DND-41 (cell line): ENCODE measurements at regions not wholly inside any gene's neighbourhood (a gene's known extent, or its start where the extent isn't known, plus 50 kb on each side); places are given as distances from the start of the nearest gene placed in this dataset.
A peak's percentile ranks its signal among the peaks of the same experiment; 100 is the strongest.

Experiments
- ATAC-seq: fragments of 200-7000 bp; cut with Tn5 transposase; 3 replicates; pipeline ENCODE4 v1.9.1; 2021; ENCODE audit warnings: low read depth; ENCODE audit not compliant: insufficient read depth
- DNase-seq: peaks from one replicate; pipeline ENCODE4 v3.0.0-alpha.2; 2020
- H2AFZ ChIP-seq: 2 replicates; pipeline ENCODE4 v1.6.0; 2012; ENCODE audit warnings: low read depth, low read length
- H3K27ac ChIP-seq: 2 replicates; pipeline ENCODE4 v1.5.1; 2012; ENCODE audit warnings: low read length, inconsistent platforms
- H3K27me3 ChIP-seq: fragments of 200-600 bp; sonication (generic); 2 replicates; pipeline ENCODE4 v1.6.0; 2012; ENCODE audit warnings: low read length, mild to moderate bottlenecking, inconsistent platforms; ENCODE audit not compliant: insufficient read depth, poor library complexity
- H3K36me3 ChIP-seq: 2 replicates; pipeline ENCODE4 v1.5.1; 2012; ENCODE audit warnings: low read length, inconsistent platforms; ENCODE audit not compliant: insufficient read depth
- H3K4me1 ChIP-seq: 2 replicates; pipeline ENCODE4 v1.5.1; 2012; ENCODE audit warnings: mild to moderate bottlenecking, low read length; ENCODE audit not compliant: insufficient read depth
- H3K4me2 ChIP-seq: 2 replicates; pipeline ENCODE4 v1.6.0; 2012; ENCODE audit warnings: mild to moderate bottlenecking, moderate library complexity, low read length, inconsistent platforms; ENCODE audit not compliant: insufficient read depth
- H3K4me3 ChIP-seq, 2 experiments: fragments of 200-600 bp in 1 of 2; shearing (Covaris generic) in 1 of 2; 2 replicates each; pipeline ENCODE4 v1.5.1; 2012 to 2016; ENCODE audit warnings: inconsistent platforms in 2 of 2, low read length in 2 of 2, mild to moderate bottlenecking in 2 of 2, low read depth in 1 of 2, moderate library complexity in 1 of 2
- H3K79me2 ChIP-seq: 2 replicates; pipeline ENCODE4 v1.6.0; 2012; ENCODE audit warnings: low read length, inconsistent platforms; ENCODE audit not compliant: insufficient read depth
- H3K9ac ChIP-seq: 2 replicates; pipeline ENCODE4 v1.6.0; 2012; ENCODE audit warnings: low read depth, mild to moderate bottlenecking, inconsistent platforms, low read length, moderate library complexity
- H3K9me3 ChIP-seq: 2 replicates; pipeline ENCODE4 v1.5.1; 2012; ENCODE audit warnings: low read length, moderate library complexity, mild to moderate bottlenecking, inconsistent platforms; ENCODE audit not compliant: insufficient read depth, severe bottlenecking
- H4K20me1 ChIP-seq: 2 replicates; pipeline ENCODE4 v1.6.0; 2012; ENCODE audit warnings: low read length; ENCODE audit not compliant: insufficient read depth
- EZH2 ChIP-seq: IDR thresholded peaks from 3 replicates; pipeline ENCODE4 v1.6.1; 2012; ENCODE audit warnings: borderline replicate concordance, low read depth, mild to moderate bottlenecking, moderate library complexity, low read length, inconsistent platforms; ENCODE audit not compliant: severe bottlenecking
- TF ChIP-seq, protein P1 (sequence below): IDR thresholded peaks from 2 replicates; pipeline ENCODE4 v1.5.1; 2012; ENCODE audit warnings: borderline replicate concordance, low read length, moderate library complexity, mild to moderate bottlenecking; ENCODE audit not compliant: poor library complexity, severe bottlenecking; ENCODE audit errors: extremely low read depth

DNA sequence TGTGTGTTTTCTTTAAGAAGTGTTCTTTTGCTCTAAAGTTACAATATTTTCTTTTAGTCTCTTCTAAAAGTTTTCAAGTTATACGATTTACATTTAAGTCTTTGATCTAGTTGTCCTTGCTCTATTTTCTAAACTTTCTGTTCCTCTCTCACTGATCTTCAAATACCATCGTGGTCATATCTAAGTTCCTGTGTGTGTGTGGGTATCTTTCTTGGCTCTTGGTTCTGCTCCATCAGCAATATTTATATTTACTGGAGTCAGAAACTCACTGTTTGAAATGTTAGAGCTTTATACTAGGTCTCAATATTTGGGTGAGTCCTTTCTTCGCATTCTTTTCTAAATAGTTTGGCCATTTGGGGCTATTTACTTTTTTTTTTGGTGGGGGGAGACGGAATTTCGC, 77.3 kb downstream of the COPS8 start:
- Histone ChIP-seq H3K79me2 (no peaks in the 10 kb centered on the region), H3K4me3 (no peak overlapping the region), H4K20me1 (no peaks in the 10 kb centered on the region), H3K4me2 (no peak overlapping the region), H2AFZ (no peak overlapping the region), H3K4me1 (peaks cover 9% of the 10 kb centered on the region), H3K9ac (no peak overlapping the region), H3K27me3 (no peaks in the 10 kb centered on the region), H3K36me3 (no peaks in the 10 kb centered on the region), H3K27ac (no peak overlapping the region), H3K9me3 (no peaks in the 10 kb centered on the region)
- ATAC-seq = no peak
- no peak for DNase-seq
- TF ChIP-seq, protein P1, sequence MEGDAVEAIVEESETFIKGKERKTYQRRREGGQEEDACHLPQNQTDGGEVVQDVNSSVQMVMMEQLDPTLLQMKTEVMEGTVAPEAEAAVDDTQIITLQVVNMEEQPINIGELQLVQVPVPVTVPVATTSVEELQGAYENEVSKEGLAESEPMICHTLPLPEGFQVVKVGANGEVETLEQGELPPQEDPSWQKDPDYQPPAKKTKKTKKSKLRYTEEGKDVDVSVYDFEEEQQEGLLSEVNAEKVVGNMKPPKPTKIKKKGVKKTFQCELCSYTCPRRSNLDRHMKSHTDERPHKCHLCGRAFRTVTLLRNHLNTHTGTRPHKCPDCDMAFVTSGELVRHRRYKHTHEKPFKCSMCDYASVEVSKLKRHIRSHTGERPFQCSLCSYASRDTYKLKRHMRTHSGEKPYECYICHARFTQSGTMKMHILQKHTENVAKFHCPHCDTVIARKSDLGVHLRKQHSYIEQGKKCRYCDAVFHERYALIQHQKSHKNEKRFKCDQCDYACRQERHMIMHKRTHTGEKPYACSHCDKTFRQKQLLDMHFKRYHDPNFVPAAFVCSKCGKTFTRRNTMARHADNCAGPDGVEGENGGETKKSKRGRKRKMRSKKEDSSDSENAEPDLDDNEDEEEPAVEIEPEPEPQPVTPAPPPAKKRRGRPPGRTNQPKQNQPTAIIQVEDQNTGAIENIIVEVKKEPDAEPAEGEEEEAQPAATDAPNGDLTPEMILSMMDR = no peak
- TF ChIP-seq EZH2 = no peak

DNA sequence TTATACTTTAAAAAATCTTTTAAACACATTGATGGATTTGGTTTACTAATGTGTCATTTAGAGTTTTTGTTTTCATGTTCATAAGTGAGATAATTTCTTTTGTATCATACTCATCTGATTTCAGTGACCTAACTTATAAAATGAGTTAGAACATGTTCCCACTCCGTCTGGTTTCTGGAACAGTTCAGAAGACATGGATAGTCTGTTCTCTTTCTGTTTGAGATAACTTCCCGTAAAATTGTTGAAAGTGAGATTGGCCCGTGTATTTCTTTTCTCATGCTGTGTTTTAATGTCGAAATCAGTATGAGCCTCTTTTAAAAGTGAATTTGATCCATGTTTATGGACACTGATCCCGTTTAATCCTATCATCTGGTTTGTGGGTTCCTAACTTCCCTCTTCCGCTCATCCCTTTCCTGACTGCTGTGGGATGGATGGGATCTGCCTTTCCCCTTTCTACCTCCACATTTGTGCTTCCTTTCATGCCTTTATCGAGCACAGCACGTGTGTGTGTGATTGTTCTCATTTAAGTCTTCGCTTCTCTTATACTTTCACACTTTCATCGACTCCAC, 78.9 kb downstream of the COPS8 start:
- DNase-seq (no peak), ATAC-seq (no peak)
- Histone ChIP-seq H4K20me1 (no peaks in the 10 kb centered on the region), H3K79me2 (no peaks in the 10 kb centered on the region), H3K36me3 (no peaks in the 10 kb centered on the region), H3K9ac (no peak overlapping the region), H3K4me1 (peaks cover under 1% of the 10 kb centered on the region; the same call in 1 of the 2 replicates), H3K4me3 (no peak overlapping the region), H2AFZ (no peak overlapping the region), H3K27ac (no peak overlapping the region), H3K9me3 (no peaks in the 10 kb centered on the region), H3K27me3 (no peaks in the 10 kb centered on the region), H3K4me2 (no peak overlapping the region)
- TF ChIP-seq EZH2 = no peak
- TF ChIP-seq, protein P1 = no peak

DNA sequence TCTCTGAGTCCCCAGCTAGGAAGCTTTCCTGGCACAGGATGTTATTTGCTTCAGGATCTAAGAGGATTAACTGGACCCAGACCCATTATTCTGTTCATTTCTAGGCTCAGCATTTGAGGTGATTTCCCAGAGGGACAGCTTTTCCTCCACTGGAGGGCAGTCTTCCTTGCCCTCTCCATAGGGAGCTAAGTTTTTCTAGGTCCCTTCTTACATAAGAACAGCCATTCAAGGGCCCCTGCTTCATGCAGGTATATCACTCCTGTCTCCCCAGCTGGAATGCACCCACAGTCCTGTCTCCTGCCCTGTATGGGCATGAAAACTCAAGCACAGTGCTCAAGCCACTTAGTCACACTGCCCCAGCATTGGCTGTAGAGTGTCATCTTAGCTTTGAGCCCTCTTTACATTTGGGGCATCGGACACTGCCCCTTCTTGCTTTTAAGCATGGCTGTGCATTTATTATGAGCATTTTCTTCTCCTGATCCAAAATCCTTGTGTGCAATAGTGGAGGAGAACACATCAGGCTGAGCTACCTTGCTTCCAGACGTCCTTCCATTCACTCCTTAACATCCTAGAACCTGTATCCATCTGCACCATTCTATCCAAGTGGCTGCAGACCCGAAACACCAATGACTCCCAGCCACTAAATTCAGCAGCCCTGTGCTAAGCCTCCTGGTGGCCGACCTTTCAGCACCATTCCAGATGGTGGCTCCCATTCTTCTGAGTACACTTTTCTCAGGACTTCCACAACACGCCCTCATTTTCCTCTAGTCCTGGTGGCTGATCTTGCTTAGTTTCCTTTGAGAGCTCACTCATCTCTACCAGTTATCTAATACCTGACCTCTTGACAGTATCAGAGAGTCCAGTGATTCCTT, 80.0 kb downstream of the COPS8 start:
- H3K36me3 ChIP-seq = no peaks in the 10 kb centered on the region
- no peaks in the 10 kb centered on the region for H3K9me3 ChIP-seq
- TF ChIP-seq, protein P1 = peak; percentile 37
- TF ChIP-seq EZH2 = no peak
- no peak overlapping the region for H3K27ac ChIP-seq
- H3K4me2 ChIP-seq = no peak overlapping the region
- H2AFZ ChIP-seq = no peak overlapping the region
- no peak for ATAC-seq
- no peak overlapping the region for H3K9ac ChIP-seq
- H3K79me2 ChIP-seq = no peaks in the 10 kb centered on the region
- no peaks in the 10 kb centered on the region for H4K20me1 ChIP-seq
- DNase-seq = no peak
- no peaks in the 10 kb centered on the region for H3K4me1 ChIP-seq
- no peak overlapping the region for H3K4me3 ChIP-seq
- H3K27me3 ChIP-seq = no peaks in the 10 kb centered on the region

DNA sequence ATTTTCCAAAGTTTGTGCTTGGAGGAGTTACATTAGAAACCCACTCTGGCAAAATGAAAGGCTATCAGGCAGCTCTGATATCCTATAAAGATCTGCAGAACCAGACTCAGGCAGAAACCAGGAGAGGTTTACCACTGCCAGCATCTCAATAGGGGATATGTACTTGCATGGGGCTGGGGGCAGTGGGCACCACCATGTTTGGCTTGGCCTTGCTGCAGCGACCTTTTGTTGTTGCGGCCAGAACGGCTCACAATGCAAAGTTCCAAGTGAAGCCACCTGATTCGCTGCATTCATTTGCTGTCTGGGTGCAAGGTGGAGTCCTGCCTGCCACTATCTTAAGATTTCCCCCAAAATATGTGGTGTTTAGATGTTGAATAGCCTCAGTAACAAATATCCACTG, 81.3 kb downstream of the COPS8 start:
- Histone ChIP-seq H4K20me1 (no peaks in the 10 kb centered on the region), H3K9me3 (no peaks in the 10 kb centered on the region), H3K27ac (no peak overlapping the region), H2AFZ (no peak overlapping the region), H3K79me2 (no peaks in the 10 kb centered on the region), H3K9ac (no peak overlapping the region), H3K4me1 (no peaks in the 10 kb centered on the region), H3K4me3 (no peak overlapping the region), H3K27me3 (no peaks in the 10 kb centered on the region), H3K36me3 (no peaks in the 10 kb centered on the region), H3K4me2 (no peak overlapping the region)
- DNase-seq = no peak
- no peak for TF ChIP-seq EZH2
- TF ChIP-seq, protein P1 = no peak
- ATAC-seq = no peak
